ENCODE measurements at regions not wholly inside any gene's neighbourhood (a gene's known extent, or its start where the extent isn't known, plus 50 kb on each side); places are given as distances from the start of the nearest gene placed in this dataset.

DNA sequence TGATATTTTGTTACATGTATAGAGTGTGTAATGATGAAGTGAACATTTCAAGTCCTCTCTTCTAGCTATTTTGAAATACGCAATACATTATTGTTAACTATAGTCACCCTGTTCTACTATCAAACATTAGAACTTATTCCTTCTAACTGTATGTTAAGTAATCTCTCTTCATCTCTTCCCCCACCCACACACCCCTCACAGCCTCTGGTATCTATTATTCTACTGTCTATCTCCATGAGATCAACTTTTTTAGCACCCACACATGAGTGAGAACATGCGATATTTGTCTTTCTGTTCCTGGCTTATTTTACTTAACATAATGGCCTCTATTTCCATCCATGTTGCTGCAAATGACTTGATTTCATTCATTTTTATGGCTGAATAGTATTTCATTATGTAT is 57.7 kb upstream of the EGR2 start:
- Histone ChIP-seq H4K20me1 (ENCODE audit: insufficient read depth, low read length) (no peaks in the 10 kb centered on the region), H3K36me3 (replicated peaks; ENCODE audit: insufficient read depth, low read length) (no peaks in the 10 kb centered on the region)

GRCh38 chr10:62870866-62871265 is 54.7 kb upstream of the EGR2 start:
- no peak for TF ChIP-seq CTCF (IDR thresholded peaks at IDR 0.05; ENCODE audit: low read length)
- TF ChIP-seq EZH2phosphoT487 (IDR thresholded peaks at IDR 0.05; ENCODE audit: low read length): no peak
- no peak for TF ChIP-seq EZH2 (optimal IDR thresholded peaks at IDR 0.05; ENCODE audit: low read depth, low read length)
- H3F3A ChIP-seq (ENCODE audit: insufficient read depth, low read length): no peaks in the 10 kb centered on the region
- no peaks in the 10 kb centered on the region for H3K27me3 ChIP-seq (replicated peaks; ENCODE audit: insufficient read depth, low read length)
- no peaks in the 10 kb centered on the region for H3K4me1 ChIP-seq (ENCODE audit: low read length)
- H3K4me2 ChIP-seq (ENCODE audit: low read depth, low read length): no peak overlapping the region
- no peak overlapping the region for H2AFZ ChIP-seq (ENCODE audit: low read length)
- no peak for DNase-seq
- H3K9me3 ChIP-seq (replicated peaks; ENCODE audit: insufficient read depth, low read length): no peaks in the 10 kb centered on the region
- H3K4me3 ChIP-seq (ENCODE audit: low read length): no peak overlapping the region
- no peaks in the 10 kb centered on the region for H4K20me1 ChIP-seq (ENCODE audit: insufficient read depth, low read length)
- no peaks in the 10 kb centered on the region for H3K36me3 ChIP-seq (replicated peaks; ENCODE audit: insufficient read depth, low read length)
- H3K27ac ChIP-seq (ENCODE audit: low read length): no peak overlapping the region
- no peak overlapping the region for H3K9ac ChIP-seq (ENCODE audit: low read length)
- no peaks in the 10 kb centered on the region for H3K9me2 ChIP-seq (replicated peaks; ENCODE audit: insufficient read depth, low read length)
- H3K79me2 ChIP-seq (ENCODE audit: low read length): no peaks in the 10 kb centered on the region

More for the DNA sequence above, 57.7 kb upstream of the EGR2 start:
- no peaks in the 10 kb centered on the region for H3K79me2 ChIP-seq (ENCODE audit: low read length)
- H3K9me2 ChIP-seq (replicated peaks; ENCODE audit: insufficient read depth, low read length): no peaks in the 10 kb centered on the region
- DNase-seq: no peak
- H3K27me3 ChIP-seq (replicated peaks; ENCODE audit: insufficient read depth, low read length): no peaks in the 10 kb centered on the region
- no peak overlapping the region for H2AFZ ChIP-seq (ENCODE audit: low read length)
- H3K9me3 ChIP-seq (replicated peaks; ENCODE audit: insufficient read depth, low read length): no peaks in the 10 kb centered on the region
- no peaks in the 10 kb centered on the region for H3F3A ChIP-seq (ENCODE audit: insufficient read depth, low read length)
- no peak overlapping the region for H3K27ac ChIP-seq (ENCODE audit: low read length)
- TF ChIP-seq EZH2phosphoT487 (IDR thresholded peaks at IDR 0.05; ENCODE audit: low read length): no peak
- TF ChIP-seq CTCF (IDR thresholded peaks at IDR 0.05; ENCODE audit: low read length): no peak
- H3K4me3 ChIP-seq (ENCODE audit: low read length): no peak overlapping the region
- no peak overlapping the region for H3K9ac ChIP-seq (ENCODE audit: low read length)
- H3K4me2 ChIP-seq (ENCODE audit: low read depth, low read length): no peak overlapping the region
- no peaks in the 10 kb centered on the region for H3K4me1 ChIP-seq (ENCODE audit: low read length)

DNA sequence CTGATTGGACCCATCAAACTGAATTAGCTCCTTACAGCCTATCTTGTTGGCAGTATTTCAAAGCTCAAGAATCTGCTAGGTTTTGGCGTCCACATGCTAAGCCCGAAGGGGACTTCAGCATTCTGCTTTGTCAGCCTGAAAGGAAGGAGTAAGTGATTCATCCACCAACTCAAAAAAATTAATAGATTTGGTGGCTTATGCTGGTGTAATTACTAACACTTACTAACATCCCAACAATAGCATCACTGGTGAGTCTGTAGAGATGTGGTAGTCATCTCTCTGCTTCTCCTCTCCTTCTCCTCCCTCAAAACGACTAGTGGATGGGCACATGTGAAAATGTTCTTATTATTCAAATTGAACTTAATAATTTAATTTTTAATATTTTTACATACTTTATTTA is 53.8 kb upstream of the EGR2 start:
- no peaks in the 10 kb centered on the region for H3K9me3 ChIP-seq (replicated peaks; ENCODE audit: insufficient read depth, low read length)
- no peaks in the 10 kb centered on the region for H3K27me3 ChIP-seq (replicated peaks; ENCODE audit: insufficient read depth, low read length)

More for the DNA sequence above, 53.8 kb upstream of the EGR2 start:
- Histone ChIP-seq H3K27ac (ENCODE audit: low read length) (no peak overlapping the region), H2AFZ (ENCODE audit: low read length) (no peak overlapping the region), H3K79me2 (ENCODE audit: low read length) (no peaks in the 10 kb centered on the region), H3K9me2 (replicated peaks; ENCODE audit: insufficient read depth, low read length) (no peaks in the 10 kb centered on the region), H3K4me1 (ENCODE audit: low read length) (no peaks in the 10 kb centered on the region), H3K36me3 (replicated peaks; ENCODE audit: insufficient read depth, low read length) (no peaks in the 10 kb centered on the region), H3K9ac (ENCODE audit: low read length) (no peak overlapping the region), H3K4me2 (ENCODE audit: low read depth, low read length) (no peak overlapping the region), H4K20me1 (ENCODE audit: insufficient read depth, low read length) (no peaks in the 10 kb centered on the region), H3F3A (ENCODE audit: insufficient read depth, low read length) (no peaks in the 10 kb centered on the region), H3K4me3 (ENCODE audit: low read length) (no peak overlapping the region)
- DNase-seq: no peak
- TF ChIP-seq EZH2 (optimal IDR thresholded peaks at IDR 0.05; ENCODE audit: low read depth, low read length) (no peak), EZH2phosphoT487 (IDR thresholded peaks at IDR 0.05; ENCODE audit: low read length) (no peak), CTCF (IDR thresholded peaks at IDR 0.05; ENCODE audit: low read length) (no peak)
